LHCN-M2 (cell line): ENCODE measurements at regions not wholly inside any gene's neighbourhood (a gene's known extent, or its start where the extent isn't known, plus 50 kb on each side); places are given as distances from the start of the nearest gene placed in this dataset.
"Not testable (repeated sequence)": the region's sequence is repeated elsewhere in the genome, so short reads cannot be mapped to it uniquely, and the experiment has no call there.

ENCODE experiments used
- DNase-seq: peaks from one replicate; pipeline ENCODE4 v3.0.0-alpha.2; 2012; ENCODE audit warnings: low read depth

DNA sequence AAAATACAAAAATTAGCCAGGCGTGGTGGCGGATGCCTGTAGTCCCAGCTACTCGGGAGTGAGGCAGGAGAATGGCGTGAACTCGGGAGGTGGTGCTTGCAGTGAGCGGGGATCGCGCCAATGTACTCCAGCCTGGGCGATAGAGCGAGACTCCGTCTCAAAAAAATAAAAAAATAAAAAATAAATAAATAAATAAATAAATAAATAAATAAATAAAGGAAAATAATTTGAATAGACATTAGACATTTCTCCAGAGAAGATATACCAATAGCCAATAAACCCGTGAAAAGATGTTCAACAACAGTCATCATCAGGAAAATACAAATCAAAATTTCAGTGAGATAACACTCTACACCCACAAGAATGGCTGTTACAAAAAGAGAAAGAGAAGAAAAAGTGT, 1302.4 kb upstream of the GYPC start:
- not testable (repeated sequence) for DNase-seq

DNA sequence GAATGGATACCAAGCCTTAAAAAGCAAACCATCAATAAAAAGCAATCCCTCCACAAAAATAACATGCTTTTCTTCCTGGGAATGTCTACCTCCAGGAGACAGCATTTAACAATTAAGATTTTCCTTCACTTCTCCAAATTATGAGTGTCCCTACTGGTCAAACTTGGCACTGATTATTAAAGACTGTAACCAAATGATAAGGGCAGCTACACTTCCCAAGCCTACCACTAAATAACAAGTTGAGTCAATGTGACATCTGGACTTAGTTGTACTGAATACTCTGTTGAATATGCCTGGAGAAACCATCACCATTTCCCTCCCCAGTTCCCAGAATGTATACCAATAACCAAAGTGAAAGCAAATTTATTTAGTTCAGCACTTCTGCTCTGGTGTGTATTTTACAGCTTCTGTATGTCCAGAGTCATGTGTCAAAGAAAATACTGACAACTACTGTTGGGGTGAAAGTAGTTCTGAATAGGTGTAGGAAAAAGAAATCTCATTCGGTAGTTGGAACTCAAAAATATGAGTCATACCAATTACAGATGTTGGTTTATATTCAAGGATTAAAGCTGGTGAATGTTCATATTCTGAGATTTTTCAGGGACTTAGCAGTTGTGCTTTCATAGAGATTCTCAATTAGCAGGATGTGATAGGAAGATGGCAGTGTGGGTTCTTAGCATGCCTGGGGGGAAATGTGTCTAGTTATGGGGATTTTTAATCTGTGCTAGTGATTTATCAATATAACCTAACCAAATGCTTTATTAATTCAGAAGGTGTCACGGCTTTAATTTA, 1291.6 kb upstream of the GYPC start:
- DNase-seq = peak; percentile 34

DNA sequence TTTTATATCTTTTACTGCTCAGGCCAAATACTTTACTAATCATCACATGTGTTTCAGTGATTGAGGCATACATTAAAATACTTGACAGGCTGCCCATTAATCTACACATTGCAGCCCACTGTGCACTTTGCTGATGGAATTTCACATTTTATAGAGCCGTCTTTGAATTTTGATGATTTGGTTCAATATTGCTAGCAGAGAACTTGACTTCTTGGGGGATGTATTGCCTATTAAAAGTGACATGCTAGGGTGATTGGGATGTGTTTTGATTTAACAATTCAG, 1291.0 kb upstream of the GYPC start:
- DNase-seq = no peak

GRCh38 chr2:125371867-125372266, 1284.1 kb upstream of the GYPC start:
- no peak for DNase-seq

DNA sequence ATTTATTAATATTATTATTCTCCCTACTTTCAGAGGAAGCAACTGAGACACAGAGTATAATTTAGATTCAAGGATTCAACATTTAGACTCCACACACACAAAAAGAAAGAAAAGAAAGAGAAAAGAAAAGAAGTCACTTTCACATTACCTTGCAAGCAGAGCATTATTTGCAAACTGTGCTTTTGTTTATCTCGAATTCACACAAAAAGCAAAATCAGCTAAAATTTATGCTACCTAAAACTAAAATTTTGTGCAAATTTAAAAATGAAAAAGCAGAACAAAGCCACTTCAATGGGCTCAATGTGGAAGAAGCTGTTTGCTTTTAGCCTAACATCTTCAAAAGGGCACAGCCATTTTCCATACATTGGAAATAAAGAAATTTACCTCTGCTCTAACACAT, 1282.7 kb upstream of the GYPC start:
- no peak for DNase-seq

DNA sequence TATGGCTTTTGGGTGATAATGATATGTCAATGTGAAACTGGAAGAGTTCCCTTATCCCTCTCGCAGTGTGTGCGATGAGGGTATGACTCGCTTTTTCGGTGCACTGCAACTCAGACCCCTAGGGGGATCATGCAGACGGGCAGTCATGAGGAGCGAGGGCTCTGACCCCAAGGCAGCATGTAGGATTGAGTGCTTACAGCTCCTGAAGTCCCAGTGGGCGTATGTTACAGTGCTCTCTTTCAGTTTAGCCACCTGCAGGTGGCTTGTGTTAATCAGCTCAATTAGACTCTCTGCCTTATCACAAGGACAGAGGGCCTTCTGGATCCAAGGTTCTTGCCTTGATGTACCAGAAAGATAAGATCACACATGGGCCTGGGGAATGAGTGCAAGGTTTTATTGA, 1269.9 kb upstream of the GYPC start:
- no peak for DNase-seq

DNA sequence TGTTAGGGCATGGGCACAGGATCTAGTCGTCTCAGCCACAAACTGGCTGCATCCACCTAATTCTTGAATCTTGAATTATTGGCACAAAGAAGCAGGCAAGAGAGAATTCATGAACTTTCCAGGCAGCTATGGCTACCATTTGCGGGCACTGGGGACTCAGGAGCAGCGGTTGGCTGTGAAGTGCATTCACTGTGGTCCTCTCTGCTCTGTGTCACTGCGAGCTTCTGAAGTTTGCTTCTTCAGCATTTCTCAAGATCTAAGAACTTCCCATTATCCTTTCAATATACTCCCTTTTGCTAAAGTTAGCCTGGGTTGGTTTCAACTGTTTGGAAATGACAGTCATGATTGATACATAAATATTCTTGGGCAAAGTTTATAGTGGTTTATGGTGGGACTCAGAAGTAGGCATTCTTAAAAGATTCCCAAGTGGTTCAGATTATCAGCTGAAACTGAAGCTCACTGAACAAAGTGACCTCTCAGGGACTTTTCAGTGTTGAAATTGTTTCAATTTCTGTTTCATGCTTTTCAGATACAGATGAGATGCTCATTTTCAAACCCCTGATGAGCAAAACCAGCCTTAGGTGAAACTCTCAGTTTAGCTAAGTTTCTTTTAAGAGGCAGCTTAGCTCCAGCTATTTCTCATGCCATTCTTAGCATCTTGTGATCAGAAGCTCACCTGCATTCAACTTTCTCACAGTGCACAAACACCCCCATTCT, 1258.3 kb upstream of the GYPC start:
- no peak for DNase-seq

DNA sequence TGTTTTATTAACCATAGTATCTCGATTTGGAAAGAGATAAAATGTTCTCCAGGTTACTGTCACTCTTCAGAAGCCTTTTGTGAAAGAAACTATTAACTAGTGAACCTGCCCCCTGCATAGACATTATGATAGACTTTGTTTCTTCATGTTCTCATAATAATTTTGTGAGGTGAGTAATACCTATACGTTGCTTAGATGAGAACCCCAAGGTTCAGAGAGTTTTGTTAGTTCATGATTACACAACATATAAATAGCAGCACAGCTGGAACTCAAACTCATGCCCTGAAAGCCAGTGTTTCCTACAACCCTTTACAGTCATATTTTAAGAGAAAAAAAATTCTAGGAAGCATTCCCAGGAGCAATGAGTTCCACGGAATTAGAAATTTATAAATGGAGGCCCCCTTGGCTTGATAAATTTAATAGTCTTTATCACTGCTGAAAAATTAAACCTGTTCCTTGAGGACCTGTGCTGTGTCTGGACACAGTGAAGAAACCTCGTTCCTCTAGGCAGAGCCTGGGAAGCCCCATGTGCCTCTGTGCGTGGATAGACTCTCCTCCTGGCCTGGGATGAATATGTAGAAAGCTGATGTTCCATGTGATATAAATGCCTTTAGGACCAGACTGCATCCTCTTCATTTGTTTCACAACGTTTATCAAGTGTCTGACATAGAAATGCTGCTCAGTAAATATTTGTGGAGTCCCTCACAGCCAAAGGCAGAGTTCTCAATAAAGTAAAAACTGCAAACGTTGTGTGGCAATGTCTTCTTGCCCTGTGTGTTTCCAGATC, 1257.0 kb upstream of the GYPC start:
- DNase-seq = no peak

DNA sequence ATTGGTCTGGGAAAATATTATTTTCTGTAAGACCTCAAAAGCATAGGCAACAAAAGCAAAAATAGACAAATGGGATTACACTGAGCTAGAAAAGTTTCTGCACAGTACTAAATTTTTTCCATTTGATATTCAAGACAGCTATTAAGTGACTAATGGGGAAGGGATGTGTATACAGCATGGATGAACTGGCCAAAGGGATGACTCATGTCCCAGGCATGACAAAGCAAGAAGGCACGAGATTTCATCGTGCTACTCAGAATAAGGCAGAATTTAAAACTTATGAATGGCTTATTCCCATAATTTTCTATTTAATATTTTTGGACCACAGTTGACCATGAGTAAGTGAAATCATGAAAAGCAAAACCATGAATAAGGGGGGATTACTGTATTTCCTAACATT, 1250.1 kb upstream of the GYPC start:
- DNase-seq = peak; percentile 97

- no peak for DNase-seq
Measured at GRCh38 chr2:125408874-125409538, 1247.0 kb upstream of the GYPC start.

- no peak for DNase-seq
Measured at GRCh38 chr2:125418483-125418882, 1237.5 kb upstream of the GYPC start.

GRCh38 chr2:125422198-125422770, 1233.7 kb upstream of the GYPC start:
- DNase-seq = not testable (repeated sequence)

DNA sequence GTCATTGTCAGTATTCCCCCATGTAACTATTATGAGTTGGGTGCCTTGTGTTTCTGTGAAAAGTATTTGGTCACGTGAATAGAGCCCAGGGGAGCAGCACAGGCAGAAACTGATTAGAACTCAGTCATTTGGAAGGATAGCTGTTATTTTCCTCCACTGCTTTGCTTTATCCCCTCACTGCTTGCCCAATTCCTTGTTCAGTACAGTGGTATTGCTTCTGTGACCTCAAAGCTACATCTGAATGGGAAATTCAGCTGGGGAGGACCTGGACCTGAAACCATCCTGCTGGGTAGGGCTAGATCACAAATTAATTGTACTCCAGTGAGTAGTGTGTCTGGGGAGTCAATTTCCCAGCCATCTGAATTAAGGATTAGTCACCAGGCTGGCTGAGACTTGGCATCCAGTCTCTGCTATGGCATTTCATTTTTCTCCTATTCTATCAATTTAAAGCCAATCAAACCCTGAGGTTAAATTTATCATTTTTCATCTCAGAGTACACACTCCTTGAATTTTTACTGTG, 1231.6 kb upstream of the GYPC start:
- DNase-seq = peak; percentile 68

DNA sequence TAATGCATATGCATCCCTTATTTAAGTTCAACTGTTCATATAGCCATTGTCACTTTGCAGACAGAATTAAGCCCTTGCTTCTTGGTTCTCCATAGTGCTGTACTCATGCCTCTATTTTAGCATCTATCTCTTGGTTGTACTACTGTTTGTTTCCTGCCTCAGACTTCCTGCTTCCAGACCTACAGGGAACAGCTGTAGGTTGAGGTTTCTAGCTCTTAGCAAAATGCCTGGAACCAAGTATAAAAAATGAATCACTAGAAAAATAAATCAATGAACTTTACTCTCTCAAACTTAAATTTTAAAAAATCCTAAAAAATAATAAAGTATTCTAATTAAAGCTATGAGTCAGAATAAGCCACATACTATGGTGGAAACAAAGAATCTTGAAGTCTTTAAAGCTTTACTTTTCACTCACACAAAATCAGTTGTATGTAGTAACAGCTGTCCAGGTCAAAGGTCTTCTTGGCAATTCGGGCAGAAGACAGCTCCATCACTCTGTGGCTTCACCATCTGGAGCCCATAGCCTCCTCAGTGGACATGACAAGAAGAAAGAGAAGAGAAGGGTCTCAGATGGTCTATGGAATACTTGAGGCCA, 1228.1 kb upstream of the GYPC start:
- peak; percentile 92 for DNase-seq

DNA sequence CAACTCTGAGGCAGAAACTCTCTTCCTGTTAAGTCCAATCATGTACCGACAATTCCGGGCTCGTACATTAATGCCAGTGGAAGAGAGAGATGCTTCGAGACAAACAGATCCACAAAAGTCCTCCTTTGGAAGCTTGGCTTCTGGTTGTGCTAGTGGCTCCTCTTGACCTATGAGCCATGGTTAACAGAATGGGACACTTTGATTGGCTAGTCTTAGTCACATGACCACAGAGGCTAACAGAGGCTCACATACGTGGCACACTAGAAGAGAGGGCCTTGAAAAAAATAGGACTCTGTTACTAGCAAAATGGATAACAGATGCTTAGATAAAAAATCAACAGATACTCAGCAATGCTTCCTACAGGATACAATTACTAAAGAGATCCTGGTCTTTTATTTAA, 1211.9 kb upstream of the GYPC start:
- DNase-seq = no peak

GRCh38 chr2:125445495-125445894, 1210.5 kb upstream of the GYPC start:
- DNase-seq = no peak

- DNase-seq = no peak
Measured at GRCh38 chr2:125450092-125450491, 1205.9 kb upstream of the GYPC start.

DNA sequence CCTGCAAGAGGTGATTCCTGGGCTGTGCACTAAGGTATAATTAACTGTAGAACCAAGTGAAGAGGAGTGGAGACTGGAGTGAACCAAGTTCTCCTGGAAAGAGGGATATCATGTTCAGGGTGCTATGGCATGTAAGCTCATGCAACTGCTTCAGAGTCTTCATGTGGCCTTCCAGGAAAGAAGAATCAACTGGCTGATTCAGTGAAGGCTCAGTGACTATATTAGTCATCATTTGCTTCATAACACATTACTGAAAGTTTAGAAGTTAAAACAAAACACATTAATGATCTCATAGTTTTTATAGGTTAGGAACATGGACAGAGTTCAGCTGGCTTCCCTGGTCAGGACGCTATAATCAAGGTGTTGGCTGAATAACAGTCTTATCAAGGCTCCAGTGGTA, 1200.8 kb upstream of the GYPC start:
- DNase-seq = peak; percentile 73

DNA sequence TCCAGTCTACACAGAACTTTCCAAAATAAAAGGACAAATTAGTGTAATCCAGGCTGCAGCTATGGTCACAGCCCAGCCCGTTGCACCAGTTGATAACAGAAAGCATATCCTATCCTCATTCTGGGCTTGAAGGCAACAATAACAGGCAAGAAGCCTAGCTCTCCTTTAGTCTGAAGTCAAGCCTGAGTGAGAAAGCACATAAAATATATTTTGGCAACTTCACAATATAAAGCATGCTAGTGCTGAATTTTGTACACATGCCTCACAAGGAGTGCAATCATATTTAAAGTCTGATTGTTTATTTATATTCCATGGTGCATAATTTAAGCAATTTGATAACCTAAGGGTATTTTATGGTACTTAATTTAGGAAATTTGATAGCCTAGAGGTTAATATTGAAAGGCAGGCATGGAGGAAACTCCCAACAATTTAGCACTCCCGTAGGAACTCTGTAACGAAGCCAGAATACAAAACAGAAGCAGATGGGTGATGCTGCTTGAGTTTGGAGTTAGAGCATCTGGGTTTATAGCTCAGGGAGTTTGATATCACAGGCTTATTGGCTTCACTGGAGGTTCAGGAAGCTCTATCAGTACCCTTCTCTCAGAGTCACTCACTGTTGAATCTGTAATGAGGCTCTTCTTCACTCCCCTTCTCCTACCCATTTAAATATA, 1199.1 kb upstream of the GYPC start:
- no peak for DNase-seq

DNA sequence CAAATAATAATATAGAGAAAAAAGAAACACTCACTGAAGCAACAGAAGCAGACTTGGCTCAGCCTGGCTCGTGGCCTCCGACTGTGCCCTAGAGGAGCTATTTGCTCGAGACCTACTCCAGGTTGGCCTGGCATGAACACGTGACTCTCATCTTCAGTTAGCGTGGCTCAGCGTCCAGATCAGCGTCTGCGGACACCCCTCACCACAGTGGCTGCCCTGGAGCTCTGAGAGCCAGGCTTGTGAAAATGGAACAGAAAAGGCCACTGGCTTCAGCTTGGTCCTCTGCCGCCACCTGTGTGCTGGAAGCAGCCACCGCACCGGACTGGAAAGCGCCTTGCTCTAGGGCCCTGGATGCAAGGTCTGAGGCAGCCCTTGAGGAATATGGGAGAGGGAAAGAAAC, 1184.0 kb upstream of the GYPC start:
- peak; percentile 64 for DNase-seq
